AG04450 (cell line): ENCODE measurements at regions not wholly inside any gene's neighbourhood (a gene's known extent, or its start where the extent isn't known, plus 50 kb on each side); places are given as distances from the start of the nearest gene placed in this dataset.

Source experiments
- CTCF ChIA-PET: fragments of 300-600, 350-600 bp; formaldehyde crosslinking; extraction: SDS; loops from one replicate; lab custom pipeline; 2022; ENCODE audit warnings: antibody characterized with exemption, inconsistent platforms; lab: Charles Lee
- POLR2A ChIA-PET: fragments of 350-600 bp; formaldehyde crosslinking; extraction: SDS; loops from one replicate; lab custom pipeline; 2021; ENCODE audit warnings: antibody characterized with exemption, inconsistent platforms; lab: Yijun Ruan, JAX
- DNase-seq: peaks from one replicate; pipeline ENCODE4 v3.0.0-alpha.2; 2011; ENCODE audit warnings: low read depth, low spot score
- H3K27ac ChIP-seq: one replicate; pipeline ENCODE4 v1.5.1; 2012; ENCODE audit warnings: low read depth, low read length, control low read depth
- H3K27me3 ChIP-seq: one replicate; pipeline ENCODE4 v1.6.0; 2012; ENCODE audit warnings: low read length; ENCODE audit not compliant: control insufficient read depth, insufficient read depth
- H3K4me3 ChIP-seq: 2 replicates; pipeline ENCODE4 v1.5.1; 2011; ENCODE audit warnings: mild to moderate bottlenecking, low read depth, low read length, control low read depth
- H3K9me3 ChIP-seq: 2 replicates; pipeline ENCODE4 v1.5.1; 2012; ENCODE audit warnings: low read length; ENCODE audit not compliant: control insufficient read depth, insufficient read depth
- CTCF ChIP-seq: IDR thresholded peaks from 2 replicates; pipeline ENCODE4 v1.5.1; 2011; ENCODE audit warnings: low read depth, low read length, control low read depth, inconsistent platforms

DNA sequence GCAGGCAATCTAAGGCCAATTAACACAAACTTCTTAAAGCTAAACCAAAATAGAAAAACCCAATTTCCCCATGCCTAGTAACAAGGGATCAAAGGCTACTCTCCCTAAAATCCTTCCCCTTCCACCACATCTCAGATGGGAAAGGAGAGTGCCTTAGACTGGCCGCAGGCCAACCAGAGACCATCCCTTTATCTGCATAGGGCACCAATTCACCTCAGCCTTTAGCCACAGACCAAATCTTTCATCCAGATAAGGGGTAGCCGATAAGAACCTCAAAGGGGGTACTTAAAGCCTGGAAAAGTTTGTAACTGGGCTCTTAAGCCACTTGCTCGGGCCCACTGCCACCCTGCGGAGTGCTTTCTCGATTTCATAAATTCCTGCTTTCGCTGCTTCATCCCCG, 68.3 kb downstream of the TEX13C start:
- Histone ChIP-seq H3K27ac (no peak overlapping the region), H3K4me3 (no peak overlapping the region), H3K27me3 (no peaks in the 10 kb centered on the region), H3K9me3 (no peaks in the 10 kb centered on the region)
- no peak for TF ChIP-seq CTCF
- ChIA-PET POLR2A (no interaction called here), CTCF (no interaction called here)
- no peak for DNase-seq

GRCh38 chrX:125394449-125394848, 74.8 kb downstream of the TEX13C start:
- CTCF ChIA-PET = no interaction called here
- POLR2A ChIA-PET = no interaction called here
- H3K9me3 ChIP-seq = no peaks in the 10 kb centered on the region; the same call in 1 of the 2 replicates
- no peak overlapping the region for H3K27ac ChIP-seq
- DNase-seq = no peak
- H3K27me3 ChIP-seq = no peaks in the 10 kb centered on the region
- TF ChIP-seq CTCF = no peak
- no peak overlapping the region for H3K4me3 ChIP-seq

DNA sequence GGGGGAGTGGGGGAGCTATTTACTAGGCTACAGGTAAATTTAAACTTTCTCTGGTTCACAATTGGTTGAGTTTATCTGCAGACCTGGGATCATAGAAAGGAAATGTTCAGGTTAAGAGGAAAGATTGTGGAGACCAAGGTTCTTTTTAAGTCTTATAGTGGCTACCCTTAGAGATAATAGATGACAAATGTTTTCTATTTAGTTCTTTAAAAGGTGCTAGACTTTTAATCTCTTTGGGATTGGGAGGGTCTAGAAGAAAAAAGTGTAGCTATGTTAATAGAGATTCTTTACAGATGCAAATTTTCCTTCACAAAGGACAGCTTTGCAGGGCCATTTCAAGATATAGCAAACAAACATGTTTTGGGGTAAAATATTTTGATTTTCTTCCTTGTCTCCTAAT, 76.0 kb downstream of the TEX13C start:
- H3K9me3 ChIP-seq = no peaks in the 10 kb centered on the region; the same call in 1 of the 2 replicates
- H3K4me3 ChIP-seq = no peak overlapping the region
- no peaks in the 10 kb centered on the region for H3K27me3 ChIP-seq
- no peak for TF ChIP-seq CTCF
- H3K27ac ChIP-seq = no peak overlapping the region
- ChIA-PET CTCF (interaction anchor here (0.5 kb wide), 1 partner anchor 190 kb away, joined by 3 read pairs; no protein-coding TSS in a partner anchor), POLR2A (no interaction called here)
- DNase-seq = no peak

GRCh38 chrX:125398959-125399440, 79.3 kb downstream of the TEX13C start:
- no peak for TF ChIP-seq CTCF
- no peak for DNase-seq
- Histone ChIP-seq H3K27me3 (no peaks in the 10 kb centered on the region), H3K27ac (no peak overlapping the region), H3K9me3 (no peaks in the 10 kb centered on the region; the same call in 1 of the 2 replicates), H3K4me3 (no peak overlapping the region)
- ChIA-PET POLR2A (no interaction called here), CTCF (no interaction called here)

GRCh38 chrX:125402807-125403206, 83.1 kb downstream of the TEX13C start:
- Histone ChIP-seq H3K4me3 (no peak overlapping the region), H3K9me3 (no peaks in the 10 kb centered on the region; the same call in 1 of the 2 replicates), H3K27ac (no peak overlapping the region), H3K27me3 (no peaks in the 10 kb centered on the region)
- ChIA-PET CTCF (no interaction called here), POLR2A (no interaction called here)
- DNase-seq = no peak
- no peak for TF ChIP-seq CTCF
